ENCODE measurements at regions not wholly inside any gene's neighbourhood (a gene's known extent, or its start where the extent isn't known, plus 50 kb on each side); places are given as distances from the start of the nearest gene placed in this dataset.

- H3K9me3 Mint-ChIP-seq: peaks cover 7% of the 10 kb centered on the region
- H3K4me3 Mint-ChIP-seq: no peak overlapping the region
- H3K27ac Mint-ChIP-seq: peak overlapping the region in 1 of 3 experiments; percentile 2
- H3K27me3 Mint-ChIP-seq (ENCODE audit: low read depth): no peaks in the 10 kb centered on the region
- no peaks in the 10 kb centered on the region for H3K4me1 Mint-ChIP-seq
- H3K36me3 Mint-ChIP-seq (ENCODE audit: low read depth): no peaks in the 10 kb centered on the region
- no peak for TF ChIP-seq CTCF (IDR thresholded peaks at IDR 0.05; ENCODE audit: unreplicated experiment in 3 of 3)
Observed at GRCh38 chr15:39205506-39206371, 375.1 kb upstream of the THBS1 start.

- Mint-ChIP-seq H3K4me1 (no peaks in the 10 kb centered on the region), H3K4me3 (no peak overlapping the region), H3K27ac (no peak overlapping the region), H3K27me3 (ENCODE audit: low read depth) (no peaks in the 10 kb centered on the region), H3K9me3 (peaks cover 11% of the 10 kb centered on the region), H3K36me3 (ENCODE audit: low read depth) (no peaks in the 10 kb centered on the region)
- no peak for TF ChIP-seq CTCF (IDR thresholded peaks at IDR 0.05; ENCODE audit: unreplicated experiment in 3 of 3)
Observed at GRCh38 chr15:39207532-39208115, 373.3 kb upstream of the THBS1 start.

GRCh38 chr15:39208187-39208586, 372.7 kb upstream of the THBS1 start:
- Mint-ChIP-seq H3K9me3 (peaks cover 13% of the 10 kb centered on the region), H3K36me3 (ENCODE audit: low read depth) (no peaks in the 10 kb centered on the region), H3K4me3 (no peak overlapping the region), H3K4me1 (peaks cover 4% of the 10 kb centered on the region), H3K27me3 (ENCODE audit: low read depth) (no peaks in the 10 kb centered on the region), H3K27ac (no peak overlapping the region)
- TF ChIP-seq CTCF (IDR thresholded peaks at IDR 0.05; ENCODE audit: unreplicated experiment in 3 of 3): no peak

- no peak overlapping the region for H3K4me3 Mint-ChIP-seq
- H3K36me3 Mint-ChIP-seq (ENCODE audit: low read depth): no peaks in the 10 kb centered on the region
- H3K27ac Mint-ChIP-seq: no peak overlapping the region
- no peak for TF ChIP-seq CTCF (IDR thresholded peaks at IDR 0.05; ENCODE audit: unreplicated experiment in 3 of 3)
- H3K9me3 Mint-ChIP-seq: peaks cover 13% of the 10 kb centered on the region
- peaks cover 5% of the 10 kb centered on the region for H3K27me3 Mint-ChIP-seq (ENCODE audit: low read depth)
- H3K4me1 Mint-ChIP-seq: peaks cover 13% of the 10 kb centered on the region
Observed at GRCh38 chr15:39209548-39210211, 371.2 kb upstream of the THBS1 start.

- Mint-ChIP-seq H3K9me3 (peaks cover 12% of the 10 kb centered on the region), H3K36me3 (ENCODE audit: low read depth) (no peaks in the 10 kb centered on the region), H3K4me1 (peaks cover 18% of the 10 kb centered on the region), H3K27ac (no peak overlapping the region), H3K4me3 (no peak overlapping the region), H3K27me3 (ENCODE audit: low read depth) (peaks cover 5% of the 10 kb centered on the region)
- no peak for TF ChIP-seq CTCF (IDR thresholded peaks at IDR 0.05; ENCODE audit: unreplicated experiment in 3 of 3)
Observed at GRCh38 chr15:39211108-39211979, 369.5 kb upstream of the THBS1 start.
